Endothelial cell (in vitro differentiated cells): ENCODE measurements at regions not wholly inside any gene's neighbourhood (a gene's known extent, or its start where the extent isn't known, plus 50 kb on each side); places are given as distances from the start of the nearest gene placed in this dataset.

Experiments used
- DNase-seq: peaks from one replicate; pipeline ENCODE4 v3.0.0; 2021; ENCODE audit warnings: low spot score
- H3K27ac Mint-ChIP-seq: one replicate; pipeline ENCODE4 v1.8.0; 2021; ENCODE audit warnings: mixed read lengths, inconsistent platforms; ENCODE audit not compliant: unreplicated experiment
- H3K27me3 Mint-ChIP-seq: one replicate; pipeline ENCODE4 v1.8.0; 2021; ENCODE audit warnings: mild to moderate bottlenecking, moderate library complexity, mixed read lengths, inconsistent platforms; ENCODE audit not compliant: unreplicated experiment
- H3K36me3 Mint-ChIP-seq: one replicate; pipeline ENCODE4 v1.8.0; 2021; ENCODE audit warnings: mild to moderate bottlenecking, low read depth, mixed read lengths, inconsistent platforms; ENCODE audit not compliant: unreplicated experiment
- H3K4me1 Mint-ChIP-seq: one replicate; pipeline ENCODE4 v1.8.0; 2021; ENCODE audit warnings: mild to moderate bottlenecking, mixed read lengths, inconsistent platforms; ENCODE audit not compliant: unreplicated experiment
- H3K4me3 Mint-ChIP-seq: one replicate; pipeline ENCODE4 v1.8.0; 2021; ENCODE audit warnings: mild to moderate bottlenecking, mixed read lengths, inconsistent platforms; ENCODE audit not compliant: unreplicated experiment
- H3K9me3 Mint-ChIP-seq: one replicate; pipeline ENCODE4 v1.8.0; 2021; ENCODE audit warnings: mixed read lengths, inconsistent platforms; ENCODE audit not compliant: unreplicated experiment
- CTCF ChIP-seq: fragments of 200-600 bp; sonication (generic); IDR thresholded peaks from one replicate; pipeline ENCODE4 v1.5.0; 2021; ENCODE audit warnings: antibody characterized with exemption; ENCODE audit not compliant: unreplicated experiment

GRCh38 chr1:112850034-112850757 is 105.8 kb downstream of the SLC16A1 start:
- DNase-seq: no peak
- no peaks in the 10 kb centered on the region for H3K36me3 Mint-ChIP-seq
- H3K4me1 Mint-ChIP-seq: peaks cover 6% of the 10 kb centered on the region
- H3K9me3 Mint-ChIP-seq: no peaks in the 10 kb centered on the region
- peaks cover 7% of the 10 kb centered on the region for H3K27me3 Mint-ChIP-seq
- H3K4me3 Mint-ChIP-seq: peak overlapping the region; percentile 65
- no peak for TF ChIP-seq CTCF
- H3K27ac Mint-ChIP-seq: no peak overlapping the region

DNA sequence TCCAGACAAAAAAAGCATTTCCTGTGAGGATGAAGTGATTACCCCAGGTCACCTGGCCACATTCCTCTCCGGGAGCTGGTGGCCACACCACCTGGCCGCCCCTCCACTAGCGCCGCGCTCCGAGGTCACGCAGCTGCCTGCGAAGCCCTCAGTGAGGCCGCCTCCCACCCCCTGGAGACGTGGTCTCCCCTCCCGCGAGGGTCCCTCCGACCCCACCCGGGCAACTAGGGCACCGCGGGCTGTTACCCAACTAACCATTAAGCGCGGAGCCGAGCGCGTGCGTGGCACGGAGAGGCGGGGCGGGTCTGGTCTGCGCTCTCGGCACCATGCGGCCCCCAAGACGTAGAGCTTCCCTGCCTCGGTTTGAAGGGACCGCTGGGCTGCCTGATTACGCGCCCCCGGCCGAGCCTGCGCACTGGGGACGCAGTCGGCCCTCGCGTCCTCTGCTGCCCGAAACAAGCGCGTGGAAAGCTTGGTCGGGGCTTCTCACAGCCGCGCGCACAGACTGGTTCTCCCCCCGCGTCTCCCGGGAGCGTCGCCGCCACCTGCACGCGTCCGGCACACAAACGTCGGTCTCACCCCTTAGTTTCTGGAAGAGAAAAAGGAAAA is 106.5 kb downstream of the SLC16A1 start:
- Mint-ChIP-seq H3K27me3 (peaks cover 7% of the 10 kb centered on the region), H3K4me3 (peak overlapping the region; percentile 65), H3K4me1 (peaks cover 6% of the 10 kb centered on the region), H3K36me3 (no peaks in the 10 kb centered on the region), H3K27ac (no peak overlapping the region), H3K9me3 (no peaks in the 10 kb centered on the region)
- peak; percentile 48 for DNase-seq
- TF ChIP-seq CTCF: no peak

DNA sequence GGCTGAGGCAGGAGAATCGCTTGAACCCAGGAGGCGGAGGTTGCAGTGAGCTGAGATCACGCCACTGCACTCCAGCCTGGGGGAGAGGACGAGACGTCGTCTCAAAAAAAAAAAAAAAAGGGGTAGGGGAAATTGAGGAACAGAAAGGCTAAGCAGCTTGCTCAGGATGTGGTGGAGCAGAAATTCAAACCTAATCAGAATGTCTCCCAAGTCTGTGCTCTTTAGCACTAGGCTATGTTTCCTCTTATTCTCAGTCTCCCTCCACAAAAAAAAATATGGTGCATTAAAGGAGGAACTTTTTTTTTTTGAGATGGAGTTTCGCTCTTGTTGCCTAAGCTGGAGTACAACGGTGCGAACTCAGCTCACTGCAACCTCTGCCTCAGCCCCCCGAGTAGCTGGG is 114.2 kb downstream of the SLC16A1 start:
- Mint-ChIP-seq H3K4me1 (peaks cover 24% of the 10 kb centered on the region), H3K9me3 (no peaks in the 10 kb centered on the region), H3K4me3 (no peak overlapping the region), H3K36me3 (no peaks in the 10 kb centered on the region), H3K27ac (no peak overlapping the region), H3K27me3 (peaks cover 3% of the 10 kb centered on the region)
- no peak for TF ChIP-seq CTCF
- no peak for DNase-seq

DNA sequence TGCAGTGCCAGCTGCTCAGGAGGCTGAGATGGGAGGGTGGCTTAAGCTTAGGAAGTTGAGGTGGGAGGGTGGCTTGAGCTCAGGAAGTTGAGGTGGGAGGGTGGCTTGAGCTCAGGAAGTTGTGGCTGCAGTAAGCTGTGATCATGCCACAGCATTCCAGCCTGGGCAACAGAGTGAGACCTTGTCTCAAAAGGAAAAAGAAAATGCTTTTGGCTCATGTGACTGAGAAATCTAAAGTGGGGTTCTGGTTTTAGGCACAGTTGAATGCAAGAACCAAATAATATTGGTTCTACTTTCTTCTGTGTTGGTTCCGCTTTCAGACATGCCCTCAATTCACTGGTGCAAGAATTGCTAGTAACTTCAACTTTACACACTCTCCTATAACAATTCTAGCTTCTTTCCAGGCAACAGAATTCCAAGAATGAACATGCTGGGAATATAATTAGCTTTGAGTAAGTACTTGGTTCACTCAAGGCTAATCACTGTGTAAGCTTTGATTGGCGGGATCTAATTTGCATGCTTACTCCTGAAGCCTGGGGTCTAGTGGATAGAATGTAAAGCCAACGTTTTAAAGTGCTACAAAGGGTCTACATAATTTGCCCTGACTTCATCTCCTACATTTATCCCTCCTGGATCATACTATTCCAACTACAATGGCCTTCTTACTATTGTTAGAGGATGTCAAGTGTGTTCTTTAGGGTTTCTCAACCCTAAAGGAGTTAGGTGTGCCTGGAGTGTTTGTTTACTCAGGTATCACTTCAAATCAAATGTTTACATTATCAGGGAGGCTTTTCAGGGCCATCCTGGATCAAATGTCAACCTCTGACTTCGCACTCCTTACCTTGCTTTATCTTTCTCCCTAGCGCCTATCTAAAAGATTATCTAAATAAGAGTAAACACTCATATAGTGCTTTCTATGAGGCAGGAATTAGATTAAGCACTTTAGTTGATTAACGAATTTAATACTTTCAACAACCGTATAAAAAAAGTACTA is 115.1 kb downstream of the SLC16A1 start:
- TF ChIP-seq CTCF: no peak
- Mint-ChIP-seq H3K27ac (peak overlapping the region; percentile 24), H3K36me3 (no peaks in the 10 kb centered on the region), H3K4me1 (peaks cover 24% of the 10 kb centered on the region), H3K9me3 (no peaks in the 10 kb centered on the region), H3K4me3 (no peak overlapping the region), H3K27me3 (peaks cover 3% of the 10 kb centered on the region)
- no peak for DNase-seq
